Peyer's patch (tissue), 4 donors: ENCODE measurements at regions not wholly inside any gene's neighbourhood (a gene's known extent, or its start where the extent isn't known, plus 50 kb on each side); places are given as distances from the start of the nearest gene placed in this dataset.
A peak's percentile ranks its signal among the peaks of the same experiment; 100 is the strongest.

Experiments used
- DNase-seq, 3 donors: peaks; one replicate each; pipeline ENCODE4 v3.0.0-alpha.2; 2017 to 2019
- H3K27ac ChIP-seq, 4 donors: fragments of 200-600 bp; sonication (generic); one replicate each; pipeline ENCODE4 v1.5.1; 2016 to 2019
- H3K27me3 ChIP-seq, 2 donors: fragments of 200-600 bp; sonication (generic); one replicate each; pipeline ENCODE4 v1.5.1; 2019
- H3K36me3 ChIP-seq, 3 donors: fragments of 200-600 bp; sonication (generic); one replicate each; pipeline ENCODE4 v1.5.1; 2016 to 2019
- H3K4me1 ChIP-seq, 4 donors: fragments of 200-600 bp; sonication (generic); one replicate each; pipeline ENCODE4 v1.5.1; 2016 to 2019
- H3K4me3 ChIP-seq, 4 donors: fragments of 200-600 bp; sonication (generic); 1 replicate in 3 of 4; 2 replicates in 1 of 4; pipeline ENCODE4 v1.5.1; 2016 to 2019; ENCODE audit warnings: mild to moderate bottlenecking in 1 of 4
- H3K9me3 ChIP-seq, 4 donors: fragments of 200-600 bp; sonication (generic); one replicate each; pipeline ENCODE4 v1.5.1; 2016 to 2019; ENCODE audit warnings: mild to moderate bottlenecking in 1 of 4
- CTCF ChIP-seq, 6 experiments: fragments of 450-650 bp in 4 of 6; fragments of 200-600 bp in 2 of 6; sonication (generic) in 1 of 6; IDR thresholded peaks; one replicate each; pipeline ENCODE4 v1.5.1; 2017 to 2019; ENCODE audit warnings: antibody characterized with exemption in 6 of 6, mild to moderate bottlenecking in 3 of 6, moderate library complexity in 1 of 6
- POLR2A ChIP-seq, 2 donors: fragments of 450-650 bp; IDR thresholded peaks; one replicate each; pipeline ENCODE4 v1.5.1; 2017; ENCODE audit warnings: antibody characterized with exemption in 2 of 2, mild to moderate bottlenecking in 2 of 2, moderate library complexity in 2 of 2

DNA sequence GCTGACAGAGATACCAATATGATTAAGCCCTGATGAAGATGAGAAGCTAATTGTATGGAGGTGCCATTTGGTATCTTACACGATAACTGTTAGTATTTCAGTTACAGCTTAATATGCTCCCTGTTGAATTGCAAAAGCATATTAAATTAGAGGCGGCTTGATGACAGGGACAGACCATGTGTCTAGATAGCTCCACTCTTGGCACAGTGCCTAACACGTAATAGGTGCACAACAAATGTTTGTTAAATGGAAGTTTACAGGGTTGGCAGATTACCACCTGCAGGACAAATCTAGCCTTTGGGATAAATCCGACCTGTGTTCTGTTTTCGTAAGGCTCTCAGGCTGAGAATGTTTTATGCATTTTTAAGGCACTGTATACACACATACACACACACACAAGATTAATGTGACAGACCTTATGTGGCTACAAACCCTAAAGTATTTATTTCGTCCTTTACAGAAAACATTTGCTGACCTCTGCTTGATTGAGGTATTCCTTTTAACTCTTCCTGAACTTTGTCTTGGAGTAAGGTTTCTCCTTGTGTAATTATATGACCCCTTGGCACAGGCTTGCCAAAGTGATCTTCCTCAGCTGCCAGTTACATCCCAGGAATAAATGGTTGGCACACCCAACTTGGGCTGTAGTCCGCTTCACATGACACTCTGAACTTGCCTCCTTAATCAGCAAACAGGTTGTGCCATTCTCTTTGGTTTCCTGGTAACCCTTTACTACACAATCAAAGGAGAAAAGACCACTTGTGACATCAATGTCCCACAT lies 348.9 kb downstream of the HRH4 start:
- TF ChIP-seq CTCF (IDR thresholded peaks at IDR 0.05) (peak in 2 of 6 experiments; percentile 1 to 28), POLR2A (IDR thresholded peaks at IDR 0.05) (no peak)
- DNase-seq, result peak in 1 of 3 donors; percentile 75
- Histone ChIP-seq H3K4me3 (no peak overlapping the region), H3K9me3 (no peaks in the 10 kb centered on the region), H3K27me3 (no peaks in the 10 kb centered on the region), H3K27ac (peak overlapping the region in 2 of 4 donors; percentile 56 to 80), H3K36me3 (no peaks in the 10 kb centered on the region), H3K4me1 (peaks cover 0 to 22% (median 0%) of the 10 kb centered on the region in 4 donors)

DNA sequence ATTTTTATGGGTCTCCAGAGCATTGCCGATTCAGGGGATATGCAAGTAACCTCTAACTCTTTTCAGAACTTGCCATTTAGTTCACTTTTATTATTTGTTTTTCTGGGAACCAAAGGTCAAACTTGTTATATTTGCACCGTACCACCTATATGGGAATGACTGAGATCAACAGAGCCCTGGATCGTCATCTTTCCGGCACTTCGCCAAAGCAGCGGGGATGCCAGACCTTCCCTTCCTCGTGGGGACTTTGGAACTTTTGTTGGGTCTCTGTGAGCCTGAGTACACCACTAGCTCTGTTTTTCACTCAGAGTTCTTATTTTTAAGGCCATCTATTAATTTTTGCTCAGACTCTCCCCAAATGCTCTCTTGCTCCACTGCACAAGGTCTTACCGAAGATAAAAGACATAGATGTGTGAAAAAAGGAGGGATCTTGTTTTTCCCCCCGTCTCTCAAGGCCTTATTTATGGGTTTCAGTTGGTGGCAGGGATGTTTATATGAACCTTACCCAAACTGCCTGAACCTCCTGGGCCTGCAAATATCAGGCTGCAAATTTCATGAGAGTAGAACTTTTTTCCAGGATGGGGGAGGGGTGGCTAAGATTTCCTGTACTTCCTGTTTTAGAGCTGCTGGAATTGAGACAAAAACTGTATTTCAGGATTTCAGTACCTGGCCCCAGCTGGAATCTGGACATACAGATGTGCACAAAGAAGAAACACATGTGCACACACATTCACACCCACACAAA lies 350.3 kb downstream of the HRH4 start:
- peak overlapping the region in 2 of 4 donors; percentile 56 to 80 for H3K27ac ChIP-seq
- no peaks in the 10 kb centered on the region for H3K9me3 ChIP-seq
- H3K4me3 ChIP-seq, result no peak overlapping the region
- DNase-seq, result peak in 2 of 3 donors; percentile 65 to 69
- TF ChIP-seq POLR2A (IDR thresholded peaks at IDR 0.05) (no peak), CTCF (IDR thresholded peaks at IDR 0.05) (no peak)
- peaks cover 0 to 18% (median 0%) of the 10 kb centered on the region in 4 donors for H3K4me1 ChIP-seq
- no peaks in the 10 kb centered on the region for H3K36me3 ChIP-seq
- H3K27me3 ChIP-seq, result no peaks in the 10 kb centered on the region

DNA sequence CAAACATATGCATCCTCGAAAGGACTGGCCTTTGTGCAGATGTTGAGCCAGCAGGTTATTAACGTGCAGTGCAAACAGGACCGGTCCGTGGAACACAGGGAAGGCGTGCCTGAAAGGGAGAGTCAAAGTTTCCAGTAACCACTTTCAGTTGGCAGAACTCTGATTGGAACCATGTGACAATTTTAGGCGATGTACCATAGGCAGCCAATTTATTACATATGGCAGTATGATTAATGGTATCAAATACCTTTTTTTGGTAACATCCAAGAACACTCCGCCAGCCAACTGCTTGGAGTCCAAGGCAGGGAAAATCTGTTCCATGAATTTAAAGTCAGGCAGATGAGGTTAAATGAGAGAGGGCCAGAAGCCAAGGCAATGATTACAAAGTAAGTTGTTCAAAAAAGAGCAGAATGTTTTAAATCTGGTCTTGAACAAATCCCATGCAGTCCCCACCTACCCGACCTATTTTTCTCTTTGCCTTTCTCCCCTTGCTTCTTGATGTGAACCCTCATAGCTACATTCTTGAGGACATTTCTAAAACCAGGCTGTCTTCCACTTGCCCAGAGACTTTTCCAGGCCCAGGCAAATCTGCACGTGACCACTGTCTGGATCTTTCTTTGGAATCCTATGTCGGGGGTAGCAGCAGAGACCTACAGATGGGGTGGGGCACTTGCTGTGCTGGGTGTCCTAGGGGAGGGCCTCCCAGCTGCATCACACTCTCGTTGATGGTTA lies 351.7 kb downstream of the HRH4 start:
- no peak for TF ChIP-seq CTCF (IDR thresholded peaks at IDR 0.05)
- TF ChIP-seq POLR2A (IDR thresholded peaks at IDR 0.05), result no peak
- H3K4me3 ChIP-seq, result no peak overlapping the region
- H3K27me3 ChIP-seq, result no peaks in the 10 kb centered on the region
- H3K36me3 ChIP-seq, result no peaks in the 10 kb centered on the region
- H3K4me1 ChIP-seq, result peaks cover 0 to 18% (median 0%) of the 10 kb centered on the region in 4 donors
- H3K9me3 ChIP-seq, result no peaks in the 10 kb centered on the region
- no peak for DNase-seq
- H3K27ac ChIP-seq, result no peak overlapping the region

DNA sequence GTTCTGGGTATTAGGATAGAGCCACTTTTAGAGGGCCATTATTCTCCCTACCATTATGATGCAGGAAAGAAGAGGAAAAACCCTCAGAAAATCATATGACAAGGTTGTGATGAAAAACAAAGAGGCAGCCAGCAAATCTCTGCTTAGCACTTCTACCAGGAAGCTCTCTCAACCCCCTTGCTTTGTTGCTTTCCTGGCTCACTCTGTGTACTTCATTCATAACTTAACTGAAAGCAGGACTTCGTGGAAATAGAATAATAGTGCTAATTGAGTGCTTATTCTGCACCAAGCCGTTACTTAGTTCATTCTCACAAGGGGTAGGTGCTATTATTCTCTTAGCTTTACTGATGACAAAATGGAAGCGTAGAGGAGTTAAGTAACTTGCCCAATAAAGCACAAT lies 354.1 kb downstream of the HRH4 start:
- Histone ChIP-seq H3K27me3 (no peaks in the 10 kb centered on the region), H3K4me3 (no peak overlapping the region), H3K36me3 (no peaks in the 10 kb centered on the region), H3K4me1 (peaks cover 0 to 18% (median 0%) of the 10 kb centered on the region in 4 donors), H3K27ac (no peak overlapping the region), H3K9me3 (no peaks in the 10 kb centered on the region)
- no peak for TF ChIP-seq POLR2A (IDR thresholded peaks at IDR 0.05)
- no peak for TF ChIP-seq CTCF (IDR thresholded peaks at IDR 0.05)
- no peak for DNase-seq

GRCh38 chr18:24817150-24817549 lies 356.7 kb downstream of the HRH4 start:
- H3K9me3 ChIP-seq, result no peaks in the 10 kb centered on the region
- DNase-seq, result no peak
- no peaks in the 10 kb centered on the region for H3K36me3 ChIP-seq
- no peaks in the 10 kb centered on the region for H3K27me3 ChIP-seq
- no peak overlapping the region for H3K27ac ChIP-seq
- H3K4me3 ChIP-seq, result no peak overlapping the region
- H3K4me1 ChIP-seq, result no peaks in the 10 kb centered on the region
- TF ChIP-seq CTCF (IDR thresholded peaks at IDR 0.05), result no peak
- no peak for TF ChIP-seq POLR2A (IDR thresholded peaks at IDR 0.05)
